ENCODE measurements at regions not wholly inside any gene's neighbourhood (a gene's known extent, or its start where the extent isn't known, plus 50 kb on each side); places are given as distances from the start of the nearest gene placed in this dataset.

- H3K4me3 ChIP-seq = no peak overlapping the region
- no peak for DNase-seq (ENCODE audit: extremely low spot score)
- no peaks in the 10 kb centered on the region for H3K4me1 ChIP-seq
- WGBS = 95% methylated on average over 2 of the region's 2 CpGs
- H3K27me3 ChIP-seq = no peaks in the 10 kb centered on the region
- intact Hi-C loops (cut with DNase I) = no loop called here
- H3K36me3 ChIP-seq = no peaks in the 10 kb centered on the region
- no peak overlapping the region for H3K27ac ChIP-seq (replicated peaks in 1 of 4)
- TF ChIP-seq POLR2AphosphoS5 (IDR thresholded peaks at IDR 0.05) (no peak), EP300 (IDR thresholded peaks at IDR 0.05) (no peak), CTCF (IDR thresholded peaks at IDR 0.05) (no peak), POLR2A (IDR thresholded peaks at IDR 0.05; ENCODE audit: low read depth) (no peak)
- H3K9me3 ChIP-seq = no peaks in the 10 kb centered on the region
These were observed 890.3 kb upstream of the ADGRL2 start for GRCh38 chr1:80910426-80910825.

GRCh38 chr1:80909172-80909784 is 891.5 kb upstream of the ADGRL2 start:
- Histone ChIP-seq H3K27ac (replicated peaks in 1 of 4) (no peak overlapping the region), H3K27me3 (no peaks in the 10 kb centered on the region), H3K9me3 (no peaks in the 10 kb centered on the region), H3K4me1 (no peaks in the 10 kb centered on the region), H3K4me3 (no peak overlapping the region), H3K36me3 (no peaks in the 10 kb centered on the region)
- WGBS = 86% methylated on average over 5 of the region's 5 CpGs
- TF ChIP-seq CTCF (IDR thresholded peaks at IDR 0.05) = no peak
- intact Hi-C loops (cut with DNase I) = no loop called here
- DNase-seq (ENCODE audit: extremely low spot score) = no peak

- TF ChIP-seq EP300 (IDR thresholded peaks at IDR 0.05) (no peak), CTCF (IDR thresholded peaks at IDR 0.05) (no peak), POLR2AphosphoS5 (IDR thresholded peaks at IDR 0.05) (no peak), POLR2A (IDR thresholded peaks at IDR 0.05; ENCODE audit: low read depth) (no peak)
- 87% methylated on average over 3 of the region's 3 CpGs for WGBS
- no peak for DNase-seq (ENCODE audit: extremely low spot score)
- Histone ChIP-seq H3K4me1 (peaks cover 0 to 23% (median 18%) of the 10 kb centered on the region in 4 donors), H3K36me3 (no peaks in the 10 kb centered on the region), H3K9me3 (no peaks in the 10 kb centered on the region), H3K4me3 (no peak overlapping the region), H3K27ac (replicated peaks in 1 of 4) (no peak overlapping the region), H3K27me3 (no peaks in the 10 kb centered on the region)
- intact Hi-C loops (cut with DNase I) = no loop called here
These were observed 903.9 kb upstream of the ADGRL2 start for GRCh38 chr1:80896781-80897356.

GRCh38 chr1:80894921-80895320 is 905.8 kb upstream of the ADGRL2 start:
- intact Hi-C loops (cut with DNase I) = no loop called here
- Histone ChIP-seq H3K4me3 (no peak overlapping the region), H3K4me1 (peaks cover 0 to 27% (median 20%) of the 10 kb centered on the region in 4 donors), H3K27me3 (no peaks in the 10 kb centered on the region), H3K9me3 (no peaks in the 10 kb centered on the region), H3K27ac (replicated peaks in 1 of 4) (no peak overlapping the region), H3K36me3 (no peaks in the 10 kb centered on the region)
- TF ChIP-seq CTCF (IDR thresholded peaks at IDR 0.05) (no peak), EP300 (IDR thresholded peaks at IDR 0.05) (no peak), POLR2AphosphoS5 (IDR thresholded peaks at IDR 0.05) (no peak), POLR2A (IDR thresholded peaks at IDR 0.05; ENCODE audit: low read depth) (no peak)
- DNase-seq (ENCODE audit: extremely low spot score) = no peak
- WGBS = 50% methylated on average over 1 of the region's 1 CpG

GRCh38 chr1:80893115-80893514 is 907.6 kb upstream of the ADGRL2 start:
- Histone ChIP-seq H3K27me3 (no peaks in the 10 kb centered on the region), H3K27ac (replicated peaks in 1 of 4) (peak overlapping the region in 3 of 4 donors; percentile 1 to 38 (median 31)), H3K36me3 (no peaks in the 10 kb centered on the region), H3K4me1 (peaks cover 0 to 27% (median 20%) of the 10 kb centered on the region in 4 donors), H3K9me3 (no peaks in the 10 kb centered on the region), H3K4me3 (no peak overlapping the region)
- TF ChIP-seq CTCF (IDR thresholded peaks at IDR 0.05) (no peak), POLR2A (IDR thresholded peaks at IDR 0.05; ENCODE audit: low read depth) (no peak), POLR2AphosphoS5 (IDR thresholded peaks at IDR 0.05) (no peak), EP300 (IDR thresholded peaks at IDR 0.05) (no peak)
- DNase-seq (ENCODE audit: extremely low spot score) = no peak
- intact Hi-C loops (cut with DNase I) = no loop called here
- WGBS = 14% methylated on average over 2 of the region's 2 CpGs
